ENCODE measurements at regions not wholly inside any gene's neighbourhood (a gene's known extent, or its start where the extent isn't known, plus 50 kb on each side); places are given as distances from the start of the nearest gene placed in this dataset.
"Not testable (repeated sequence)": the region's sequence is repeated elsewhere in the genome, so short reads cannot be mapped to it uniquely, and the experiment has no call there.

DNA sequence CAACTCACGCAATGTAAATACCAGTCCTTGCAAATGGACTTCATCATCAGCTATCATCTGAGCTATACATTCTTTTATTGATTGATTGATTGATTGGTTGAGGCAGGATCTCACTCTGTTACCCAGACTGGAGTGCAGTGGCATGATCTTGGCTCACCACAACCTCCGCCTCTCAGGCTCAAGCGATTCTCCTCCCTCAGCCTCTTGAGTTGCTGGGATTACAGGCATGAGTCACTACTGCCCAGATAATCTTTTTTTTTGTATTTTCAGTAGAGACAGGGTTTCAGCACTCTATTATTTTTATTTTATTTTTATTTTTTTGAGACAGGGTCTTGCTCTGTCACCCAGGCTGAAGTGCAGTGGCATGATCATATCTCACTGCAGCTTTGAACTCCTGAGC is 369.5 kb downstream of the MAT2B start:
- DNase-seq (ENCODE audit: low read depth in 1 of 2, low spot score in 1 of 2) = not testable (repeated sequence)

DNA sequence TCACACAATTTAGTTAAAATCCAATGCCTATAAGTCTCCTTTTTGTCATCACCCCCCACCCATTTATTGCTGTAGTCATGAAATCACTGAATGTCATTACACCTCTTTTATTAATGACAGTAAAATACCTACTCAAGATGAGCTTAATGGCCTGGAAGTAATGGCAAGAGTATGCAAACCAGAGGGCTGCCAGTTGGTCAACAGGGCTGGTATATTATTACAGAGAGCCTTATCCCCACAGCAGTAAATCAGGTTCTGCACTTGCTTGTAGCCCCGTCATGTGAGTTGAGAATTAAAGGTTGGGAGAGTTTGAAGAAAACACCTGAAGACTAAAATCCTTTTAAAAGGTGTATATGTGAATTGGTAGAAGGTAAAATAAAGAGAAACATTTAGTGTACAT is 372.4 kb downstream of the MAT2B start:
- DNase-seq (ENCODE audit: low read depth in 1 of 2, low spot score in 1 of 2) = no peak

DNA sequence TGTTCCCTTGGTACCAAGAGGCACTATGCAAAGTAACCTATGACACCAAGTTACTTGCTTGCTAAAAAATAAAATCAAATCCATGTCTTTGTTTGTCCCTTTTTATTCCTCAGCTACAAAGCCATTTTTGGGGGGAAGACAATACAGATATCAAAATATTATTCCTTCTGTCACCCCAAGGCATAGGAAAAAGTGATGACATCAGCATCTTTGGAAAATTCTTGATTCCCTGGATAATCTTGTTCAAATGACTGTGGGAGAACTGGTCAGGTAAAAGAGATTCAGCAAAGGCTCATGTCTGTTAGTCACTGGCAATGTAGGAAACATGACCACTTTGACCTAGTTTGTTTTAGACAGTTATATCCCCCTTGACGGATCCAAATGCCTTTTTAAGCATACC is 373.1 kb downstream of the MAT2B start:
- no peak for DNase-seq (ENCODE audit: low read depth in 1 of 2, low spot score in 1 of 2)

DNA sequence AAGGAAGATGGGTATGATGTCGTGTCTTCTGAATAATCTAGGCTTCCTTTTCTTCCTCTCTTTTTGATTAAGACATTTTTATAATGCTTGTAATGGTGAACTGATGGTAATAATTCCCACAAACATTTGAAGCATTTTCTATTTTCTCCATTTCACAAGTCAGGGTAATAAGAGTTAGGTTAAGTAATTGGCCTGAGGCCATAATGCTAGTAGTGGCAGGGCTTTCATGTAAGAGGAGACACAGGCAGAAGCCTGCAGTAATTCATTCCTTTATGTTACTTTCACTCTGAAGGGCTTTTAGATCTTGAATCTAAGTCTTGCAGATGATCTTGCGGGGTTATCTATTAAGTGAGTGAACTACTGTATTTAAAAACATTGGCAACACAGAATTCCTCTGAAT is 374.9 kb downstream of the MAT2B start:
- no peak for DNase-seq (ENCODE audit: low read depth in 1 of 2, low spot score in 1 of 2)

DNA sequence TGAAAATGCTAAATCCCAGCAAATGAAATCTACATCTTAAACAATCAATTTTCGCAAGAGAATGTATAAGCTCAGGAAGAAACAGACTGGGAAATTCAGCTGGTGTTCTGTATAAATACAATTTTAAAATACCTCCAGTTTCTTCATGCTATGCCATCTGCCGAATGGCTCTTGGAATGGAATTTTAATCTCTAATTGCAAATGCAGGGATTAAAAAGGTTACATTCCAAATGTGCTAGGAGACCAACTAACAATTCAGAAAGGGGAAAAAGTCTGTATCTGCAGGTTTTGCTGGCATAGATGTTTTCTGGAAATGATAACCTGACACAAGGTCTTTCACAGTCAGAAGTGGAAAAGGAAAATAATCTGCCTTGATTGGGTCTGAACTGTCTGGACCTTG is 379.7 kb downstream of the MAT2B start:
- no peak for DNase-seq (ENCODE audit: low read depth in 1 of 2, low spot score in 1 of 2)

DNA sequence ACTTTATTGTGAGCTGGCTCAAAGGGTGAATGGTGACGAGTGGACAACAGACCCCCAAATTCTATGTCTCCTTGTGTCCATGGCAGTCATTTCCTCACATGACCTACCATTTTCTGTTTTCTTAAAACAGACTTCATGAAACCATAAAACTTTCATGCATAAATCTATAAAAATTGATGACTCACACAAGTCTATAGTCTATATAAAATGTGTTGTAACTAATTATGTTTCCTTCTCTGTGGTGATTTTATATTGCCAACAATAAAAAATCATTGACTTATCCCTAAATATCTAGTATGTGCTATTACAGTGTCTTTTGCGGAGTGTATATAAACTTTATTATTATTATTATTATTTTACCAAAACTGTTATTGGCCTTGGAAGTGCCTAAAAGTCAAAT is 382.4 kb downstream of the MAT2B start:
- no peak for DNase-seq (ENCODE audit: low read depth in 1 of 2, low spot score in 1 of 2)

DNA sequence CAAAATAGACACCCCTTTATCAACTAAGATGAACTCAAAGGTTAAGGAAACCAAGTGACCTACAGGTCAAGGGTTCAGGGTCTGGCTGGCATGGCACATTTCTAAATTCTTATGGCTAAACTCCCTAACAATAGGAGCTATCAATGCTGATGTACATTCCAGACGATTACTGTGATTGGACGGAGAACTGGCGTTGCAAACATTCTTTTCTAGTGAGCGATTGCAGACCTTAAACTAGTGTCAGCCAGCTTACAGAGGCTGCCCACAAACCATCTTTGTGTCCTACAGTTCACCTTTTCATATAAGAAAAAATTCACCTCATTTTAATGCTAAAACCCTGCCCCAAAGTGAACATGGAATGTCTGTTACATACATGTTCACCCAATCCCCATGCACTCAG is 382.9 kb downstream of the MAT2B start:
- DNase-seq (ENCODE audit: low read depth in 1 of 2, low spot score in 1 of 2) = no peak

DNA sequence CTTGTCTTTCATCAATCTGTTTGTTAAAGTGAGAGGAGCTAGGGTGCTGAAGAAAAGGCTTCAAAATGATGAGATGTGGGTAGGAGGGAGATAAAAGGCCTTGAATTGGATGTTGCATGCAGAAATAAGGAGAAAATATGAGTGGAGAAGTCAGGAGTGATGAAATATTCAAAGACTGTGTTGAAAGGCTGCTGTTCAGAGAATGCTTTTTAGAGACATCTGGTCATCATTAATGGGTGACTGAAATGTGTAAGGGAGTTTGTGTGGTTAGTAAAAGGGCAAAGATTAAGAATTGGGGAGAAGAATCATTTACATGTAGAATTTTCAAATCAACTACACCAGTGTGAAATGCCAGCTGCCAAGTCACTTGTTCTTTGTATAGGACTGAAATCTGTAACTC is 383.9 kb downstream of the MAT2B start:
- DNase-seq (ENCODE audit: low read depth in 1 of 2, low spot score in 1 of 2) = no peak

DNA sequence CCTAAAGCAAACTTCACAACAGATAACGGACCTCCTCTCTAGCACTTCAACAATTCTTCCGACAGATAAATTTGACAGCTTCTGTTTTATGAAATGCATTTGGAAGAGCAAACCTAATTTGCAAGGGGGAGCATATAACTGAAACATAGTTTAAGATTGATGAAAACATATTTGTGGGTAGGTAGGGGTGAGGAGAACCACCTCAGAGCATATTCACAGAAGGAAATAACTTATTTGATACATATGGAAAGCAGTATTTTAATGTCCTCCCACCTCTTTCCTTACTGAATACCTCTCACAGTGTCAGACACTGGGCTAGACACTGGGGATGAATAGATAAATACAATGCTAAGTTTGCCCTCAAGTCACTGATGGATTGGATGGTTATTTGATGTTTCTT is 384.8 kb downstream of the MAT2B start:
- no peak for DNase-seq (ENCODE audit: low read depth in 1 of 2, low spot score in 1 of 2)

DNA sequence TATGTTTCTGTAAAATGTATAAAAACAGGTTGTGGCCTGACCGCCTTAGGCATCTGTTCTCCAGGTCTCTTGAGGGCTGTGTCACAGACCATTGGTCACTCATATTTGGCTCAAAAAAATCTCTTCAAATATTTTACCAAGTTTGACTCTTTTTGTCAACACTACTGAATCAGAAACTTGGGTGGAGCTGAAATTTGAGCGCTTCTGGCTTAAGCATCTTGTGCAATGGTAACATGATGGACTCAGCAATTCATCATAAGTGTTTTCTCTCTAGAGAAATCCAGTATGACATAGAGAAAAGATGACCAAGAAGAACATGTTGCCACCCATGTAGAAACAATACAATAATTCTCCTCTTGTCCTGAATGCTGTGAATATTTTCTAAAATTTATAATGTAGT is 387.9 kb downstream of the MAT2B start:
- DNase-seq (ENCODE audit: low read depth in 1 of 2, low spot score in 1 of 2) = no peak

DNA sequence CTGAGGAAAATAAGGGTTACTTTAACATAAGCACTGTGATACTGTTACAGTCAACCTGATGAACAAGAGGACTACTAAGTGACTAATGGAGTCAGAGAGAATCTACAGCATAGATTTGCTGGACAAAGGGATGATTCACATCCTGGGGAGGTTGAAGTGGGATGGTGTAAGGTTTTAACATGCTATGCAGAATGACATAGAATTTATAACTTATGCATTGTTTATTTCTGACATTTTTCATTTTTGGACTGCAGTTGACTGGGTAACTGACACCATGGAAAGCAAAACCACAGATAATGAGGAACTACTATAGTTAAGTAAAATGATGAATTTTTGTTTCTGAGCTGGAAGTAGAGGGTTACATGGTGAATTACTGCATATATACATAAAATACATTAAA is 389.2 kb downstream of the MAT2B start:
- no peak for DNase-seq (ENCODE audit: low read depth in 1 of 2, low spot score in 1 of 2)

DNA sequence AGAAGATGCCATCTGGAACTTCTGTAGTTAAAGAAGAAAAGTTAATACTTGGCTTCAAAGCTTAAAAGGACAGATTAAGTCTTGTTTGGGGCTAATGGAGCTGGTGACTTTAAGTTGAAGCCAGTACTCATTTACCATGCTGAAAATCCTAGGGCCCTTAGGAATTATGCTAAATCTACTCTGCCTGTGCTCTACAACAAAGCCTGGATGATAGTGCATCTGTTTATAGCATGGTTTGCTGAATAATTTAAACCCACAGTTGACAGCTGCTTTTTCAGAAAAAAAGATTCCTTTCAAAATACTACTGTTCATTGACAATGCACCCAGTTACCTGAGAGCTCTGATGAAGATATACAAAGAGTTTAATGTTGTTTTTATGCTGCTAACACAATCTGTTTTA is 393.5 kb downstream of the MAT2B start:
- DNase-seq (ENCODE audit: low read depth in 1 of 2, low spot score in 1 of 2) = no peak

DNA sequence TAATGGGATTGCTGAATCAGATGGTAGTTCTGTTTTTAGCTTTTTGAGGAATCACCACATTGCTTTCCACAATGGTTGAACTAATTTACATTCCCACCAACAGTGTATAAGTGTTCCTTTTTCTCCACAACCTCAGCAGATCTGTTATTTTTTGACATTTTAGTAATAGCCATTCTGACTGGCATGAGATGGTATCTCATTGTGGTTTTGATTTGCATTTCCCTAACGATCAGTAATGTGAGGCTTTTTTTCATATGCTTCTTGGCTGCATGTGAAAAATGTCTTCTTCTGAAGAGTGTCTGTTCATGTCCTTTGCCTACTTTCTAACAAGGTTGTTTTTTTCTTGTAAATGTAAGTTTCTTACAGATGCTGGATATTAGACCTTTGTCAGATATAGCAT is 402.4 kb downstream of the MAT2B start:
- not testable (repeated sequence) for DNase-seq (ENCODE audit: low read depth in 1 of 2, low spot score in 1 of 2)

DNA sequence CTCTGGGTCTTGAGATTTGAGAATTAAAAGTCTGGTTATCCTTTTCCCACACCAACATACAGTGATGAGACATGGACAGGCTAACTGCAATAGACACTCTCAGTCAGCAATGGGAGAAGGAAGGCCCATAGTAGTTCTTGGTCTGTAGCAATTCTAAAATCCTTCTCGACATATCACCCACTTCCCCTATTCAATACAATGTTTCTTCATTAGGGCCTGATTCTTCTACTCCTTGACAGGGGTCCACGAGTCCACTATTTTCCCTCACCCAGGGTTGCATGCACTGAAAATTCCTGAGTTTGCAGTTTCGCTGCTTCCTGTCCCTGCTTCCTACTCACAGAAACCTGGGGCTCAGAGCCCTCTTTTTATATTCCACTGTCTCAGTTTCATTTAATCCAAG is 402.8 kb downstream of the MAT2B start:
- DNase-seq (ENCODE audit: low read depth in 1 of 2, low spot score in 1 of 2) = no peak

DNA sequence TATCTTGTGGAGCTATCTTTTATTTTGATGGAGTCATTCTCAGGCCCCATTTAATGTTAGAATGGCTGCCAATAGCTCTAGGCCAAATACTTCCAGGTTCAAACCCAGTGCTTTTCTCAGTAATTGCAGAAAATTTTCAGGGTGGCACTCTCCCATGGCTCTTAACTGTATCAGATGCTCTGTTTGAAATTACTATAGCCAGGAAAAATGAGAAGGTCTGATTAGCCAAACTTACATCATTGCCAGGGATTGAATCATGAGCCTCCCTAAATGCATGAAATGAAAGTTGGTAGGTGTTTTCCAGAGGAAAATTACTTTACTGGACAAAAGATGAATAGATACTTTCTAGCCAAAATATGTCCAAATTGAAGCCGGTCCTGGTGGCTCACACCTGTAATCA is 404.8 kb downstream of the MAT2B start:
- no peak for DNase-seq (ENCODE audit: low read depth in 1 of 2, low spot score in 1 of 2)

DNA sequence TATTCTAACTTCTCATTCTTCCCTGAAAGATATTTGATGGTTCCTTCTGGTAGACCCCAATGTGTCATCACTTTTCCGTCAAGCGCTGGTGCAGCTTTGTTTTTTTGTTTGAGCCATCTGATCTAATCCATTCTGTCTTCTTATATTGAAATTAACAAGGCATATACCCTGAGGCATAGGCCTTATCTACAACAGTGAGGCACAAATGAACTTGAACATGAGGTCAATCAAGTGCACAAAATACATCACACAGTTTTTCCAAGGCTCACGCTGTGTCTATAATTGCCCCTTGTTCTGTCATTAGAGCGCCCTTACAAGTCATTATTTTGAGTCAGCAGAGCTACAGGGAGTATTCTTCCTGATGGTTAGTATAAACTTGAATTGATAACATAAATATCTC is 406.6 kb downstream of the MAT2B start:
- no peak for DNase-seq (ENCODE audit: low read depth in 1 of 2, low spot score in 1 of 2)

DNA sequence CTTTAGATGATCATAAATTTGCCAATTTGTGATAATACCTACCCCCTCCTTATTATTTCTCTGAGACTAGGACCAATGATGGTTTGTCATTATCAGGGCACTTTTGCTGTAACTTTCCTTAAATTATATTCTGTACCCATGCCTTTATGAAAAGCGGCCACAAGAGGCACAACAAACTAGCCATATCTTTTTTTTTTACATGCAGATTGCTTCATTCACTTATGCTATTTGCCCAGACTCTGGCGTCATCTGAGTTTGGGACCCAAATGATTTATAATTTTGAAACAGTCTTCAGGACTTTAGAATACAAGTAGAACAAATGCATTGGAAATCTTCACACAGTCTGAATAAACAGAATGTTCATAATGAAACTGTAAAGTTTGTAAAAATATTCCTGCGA is 408.1 kb downstream of the MAT2B start:
- DNase-seq (ENCODE audit: low read depth in 1 of 2, low spot score in 1 of 2) = no peak

DNA sequence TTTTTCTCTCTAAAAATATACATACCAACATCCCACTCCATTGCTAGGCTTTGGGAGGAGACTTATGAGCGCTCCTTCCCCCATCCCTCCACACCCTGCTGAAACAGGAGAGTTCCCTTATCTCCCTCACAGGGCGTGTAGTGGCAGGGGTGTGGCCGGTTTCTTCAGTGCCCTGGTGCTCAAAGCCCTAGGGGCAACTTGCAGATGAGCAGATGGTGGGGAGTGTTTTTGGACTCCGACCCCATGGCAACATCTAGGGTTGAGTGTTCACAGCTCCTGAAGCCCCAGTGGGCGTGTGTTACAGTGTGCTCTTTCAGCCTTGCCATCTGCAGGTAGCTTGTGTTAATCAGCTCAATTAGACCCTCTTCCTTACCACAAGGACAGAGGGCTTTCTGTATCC is 409.5 kb downstream of the MAT2B start:
- DNase-seq (ENCODE audit: low read depth in 1 of 2, low spot score in 1 of 2) = no peak

DNA sequence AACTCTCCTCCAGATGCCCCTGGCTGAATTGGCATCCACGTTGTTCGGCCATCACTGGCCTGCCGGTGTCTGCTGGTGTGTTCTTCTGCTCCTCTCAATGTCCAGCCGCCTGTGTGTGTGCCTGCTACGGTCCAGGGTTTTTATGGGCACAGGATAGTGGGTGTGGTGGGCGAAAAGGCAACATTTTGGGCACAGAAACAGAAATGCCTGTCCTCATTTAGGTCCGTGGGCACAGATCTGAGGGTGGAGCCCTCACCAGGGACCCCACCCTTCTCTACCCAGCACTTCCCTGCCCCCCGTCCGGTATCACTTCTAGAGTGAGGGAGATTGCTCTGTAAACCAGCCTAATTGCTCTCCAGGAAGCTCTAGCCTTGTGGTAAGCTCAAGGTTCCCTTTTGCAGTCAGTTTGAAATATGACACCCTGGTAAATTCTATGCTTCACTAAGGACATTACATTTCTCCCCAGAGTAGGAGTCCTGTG is 410.1 kb downstream of the MAT2B start:
- no peak for DNase-seq (ENCODE audit: low read depth in 1 of 2, low spot score in 1 of 2)

DNA sequence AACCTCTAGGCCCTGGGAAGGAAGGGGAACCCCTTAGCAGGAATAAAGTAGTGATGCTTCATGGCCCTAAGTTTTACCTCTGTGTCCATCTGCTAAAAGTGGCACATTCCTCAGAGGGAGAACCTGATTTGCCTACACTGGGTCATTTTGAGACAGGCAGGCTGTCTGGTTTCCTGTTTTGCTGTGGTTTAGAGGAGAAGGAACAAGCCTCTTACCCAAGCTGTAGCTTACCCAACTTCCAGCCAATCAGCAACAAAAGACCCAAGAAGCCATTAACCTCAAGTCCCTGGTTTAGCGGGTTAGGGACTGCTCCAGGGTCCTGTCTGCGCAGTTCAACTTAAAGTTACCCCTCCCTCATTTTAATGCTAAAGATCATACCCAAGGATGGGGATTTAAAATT is 411.0 kb downstream of the MAT2B start:
- DNase-seq (ENCODE audit: low read depth in 1 of 2, low spot score in 1 of 2) = no peak

DNA sequence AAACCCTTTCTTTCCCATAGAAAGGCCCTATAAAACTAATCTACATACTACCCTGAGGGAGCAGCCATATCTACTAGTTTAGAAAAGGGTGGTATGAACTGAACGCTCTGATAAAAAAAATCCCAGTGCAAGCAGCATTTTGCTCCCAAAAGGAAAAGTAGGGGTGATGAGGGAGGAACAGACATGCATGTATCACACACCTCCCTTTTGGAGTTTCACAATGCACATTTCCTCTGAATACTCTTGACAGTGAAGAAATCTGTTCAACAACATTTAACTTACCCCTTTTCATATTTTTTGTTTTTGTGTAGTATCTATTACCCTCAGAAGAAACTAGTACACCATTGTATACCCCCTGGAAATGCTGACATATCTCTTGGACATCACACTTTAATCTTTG is 411.4 kb downstream of the MAT2B start:
- DNase-seq (ENCODE audit: low read depth in 1 of 2, low spot score in 1 of 2) = no peak

DNA sequence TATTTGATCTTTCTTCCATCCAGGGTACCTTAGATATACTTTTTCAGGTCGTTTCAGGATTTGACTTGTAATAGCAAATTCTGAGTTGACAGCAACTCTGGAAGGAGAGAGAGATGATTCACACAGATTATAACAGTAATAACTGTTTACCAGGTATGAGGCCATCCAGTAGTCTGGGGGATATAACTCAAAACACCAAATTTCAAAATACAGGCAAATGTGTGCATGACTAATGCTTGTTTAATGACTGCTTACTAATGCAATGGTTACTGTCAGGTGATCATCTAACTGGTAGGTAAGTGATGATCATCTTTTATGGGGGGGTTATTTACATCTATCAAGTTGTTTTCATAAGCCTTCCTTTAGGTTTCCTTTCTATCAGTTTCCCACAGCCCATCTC is 412.3 kb downstream of the MAT2B start:
- DNase-seq (ENCODE audit: low read depth in 1 of 2, low spot score in 1 of 2) = no peak

DNA sequence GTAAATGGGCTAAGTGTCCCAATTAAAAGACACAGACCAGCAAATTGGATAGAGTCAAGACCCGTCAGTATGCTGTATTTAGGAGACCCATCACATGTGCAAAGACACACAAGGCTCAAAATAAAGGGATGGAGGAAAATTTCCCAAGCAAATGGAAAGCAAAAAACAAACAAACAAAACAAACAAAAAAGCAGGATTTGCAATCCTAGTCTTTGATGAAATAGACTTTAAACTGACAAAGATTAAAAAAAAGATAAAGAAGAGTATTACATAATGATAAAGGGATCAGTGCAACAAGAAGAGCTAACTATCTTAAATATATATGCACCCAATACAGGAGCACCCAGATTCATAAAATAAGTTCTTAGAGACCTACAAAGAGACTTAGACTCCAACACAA is 429.6 kb downstream of the MAT2B start:
- not testable (repeated sequence) for DNase-seq (ENCODE audit: low read depth in 1 of 2, low spot score in 1 of 2)

DNA sequence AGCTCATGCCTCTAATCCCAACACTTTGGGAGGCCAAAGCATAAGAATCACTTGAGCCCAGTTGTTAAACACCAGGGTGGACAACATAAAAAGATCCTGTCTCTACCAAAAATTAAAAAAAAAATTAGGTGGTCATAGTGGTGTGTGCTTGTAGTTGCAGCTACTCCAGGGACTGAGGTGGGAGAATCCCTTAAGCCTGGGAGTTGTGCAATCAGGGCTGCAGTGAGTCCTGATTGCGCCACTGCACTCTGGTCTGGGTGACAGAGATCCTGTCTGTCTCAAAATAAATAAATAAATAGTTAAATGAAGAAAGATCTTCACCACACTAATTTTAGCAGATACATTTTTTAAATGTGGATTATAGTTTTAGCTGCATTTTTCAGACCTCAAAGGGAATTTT is 433.2 kb downstream of the MAT2B start:
- DNase-seq (ENCODE audit: low read depth in 1 of 2, low spot score in 1 of 2) = no peak
